HL-60 (cell line): ENCODE measurements at regions not wholly inside any gene's neighbourhood (a gene's known extent, or its start where the extent isn't known, plus 50 kb on each side); places are given as distances from the start of the nearest gene placed in this dataset.

Experiments used
- CTCF ChIP-seq: IDR thresholded peaks from one replicate; pipeline ENCODE4 v1.5.1; 2011; ENCODE audit warnings: low read length, control low read depth, inconsistent platforms; ENCODE audit not compliant: insufficient read depth
- GABPA ChIP-seq: IDR thresholded peaks from 2 replicates; pipeline ENCODE4 v1.6.1; 2012; ENCODE audit warnings: low read depth
- POLR2AphosphoS5 ChIP-seq: IDR thresholded peaks from 2 replicates; pipeline ENCODE4 v1.6.1; 2012; ENCODE audit warnings: low read depth
- REST ChIP-seq: IDR thresholded peaks from 2 replicates; pipeline ENCODE4 v1.6.1; 2012; ENCODE audit warnings: low read depth; ENCODE audit not compliant: insufficient replicate concordance

GRCh38 chr17:53630638-53631037 is 192.1 kb upstream of the KIF2B start:
- TF ChIP-seq CTCF (no peak), POLR2AphosphoS5 (no peak), REST (no peak), GABPA (no peak)
